ENCODE measurements at regions not wholly inside any gene's neighbourhood (a gene's known extent, or its start where the extent isn't known, plus 50 kb on each side); places are given as distances from the start of the nearest gene placed in this dataset.

GRCh38 chr6:167647737-167648470 is 178.8 kb upstream of the AFDN start:
- 92 to 96% methylated on average over 13 of the region's 13 CpGs for WGBS, 2 donors
- FAIRE-seq (no peak), DNase-seq (peak in 1 of 6 donors; percentile 29)

GRCh38 chr6:167648501-167649278 is 178.0 kb upstream of the AFDN start:
- Histone ChIP-seq H3K4me1 (no peaks in the 10 kb centered on the region), H3K4me3 (no peak overlapping the region), H3K27me3 (no peaks in the 10 kb centered on the region), H3K9me3 (no peaks in the 10 kb centered on the region), H3K27ac (no peak overlapping the region), H3K36me3 (no peaks in the 10 kb centered on the region)
- ATAC-seq (no peak), FAIRE-seq (no peak), DNase-seq (peak in 1 of 6 donors; percentile 17)
- intact Hi-C loops (cut with DNase I) = no loop called here
- 81 to 86% methylated on average over 13 of the region's 13 CpGs for WGBS, 2 donors
- no peak for TF ChIP-seq CTCF (IDR thresholded peaks at IDR 0.05)

More at GRCh38 chr6:167647737-167648470, 178.8 kb upstream of the AFDN start:
- intact Hi-C loops (cut with DNase I) = no loop called here
- ATAC-seq = no peak
- H3K4me1 ChIP-seq = no peaks in the 10 kb centered on the region
- H3K36me3 ChIP-seq = no peaks in the 10 kb centered on the region
- H3K9me3 ChIP-seq = no peaks in the 10 kb centered on the region
- no peak overlapping the region for H3K4me3 ChIP-seq
- no peaks in the 10 kb centered on the region for H3K27me3 ChIP-seq
- H3K27ac ChIP-seq = no peak overlapping the region
- no peak for TF ChIP-seq CTCF (IDR thresholded peaks at IDR 0.05)

- DNase-seq (peak in 1 of 6 donors; percentile 23), ATAC-seq (no peak)
- no peak for TF ChIP-seq CTCF (IDR thresholded peaks at IDR 0.05)
Measured at GRCh38 chr6:167649476-167649875, 177.2 kb upstream of the AFDN start.

GRCh38 chr6:167650730-167651317 is 175.9 kb upstream of the AFDN start:
- no peak for FAIRE-seq
- ATAC-seq = no peak
- 54 to 57% methylated on average over 12 of the region's 12 CpGs for WGBS, 2 donors

More at GRCh38 chr6:167649476-167649875, 177.2 kb upstream of the AFDN start:
- Histone ChIP-seq H3K4me3 (no peak overlapping the region), H3K9me3 (no peaks in the 10 kb centered on the region), H3K27ac (no peak overlapping the region), H3K36me3 (no peaks in the 10 kb centered on the region), H3K27me3 (no peaks in the 10 kb centered on the region), H3K4me1 (no peaks in the 10 kb centered on the region)
- WGBS, 2 donors = 91 to 96% methylated on average over 8 of the region's 8 CpGs
- intact Hi-C loops (cut with DNase I) = no loop called here
- FAIRE-seq = no peak

More at GRCh38 chr6:167650730-167651317, 175.9 kb upstream of the AFDN start:
- no peaks in the 10 kb centered on the region for H3K9me3 ChIP-seq
- no peak overlapping the region for H3K4me3 ChIP-seq
- no peaks in the 10 kb centered on the region for H3K27me3 ChIP-seq
- TF ChIP-seq CTCF (IDR thresholded peaks at IDR 0.05) = no peak
- no peaks in the 10 kb centered on the region for H3K36me3 ChIP-seq
- no peaks in the 10 kb centered on the region for H3K4me1 ChIP-seq
- intact Hi-C loops (cut with DNase I) = no loop called here
- peak in 1 of 6 donors; percentile 7 for DNase-seq
- H3K27ac ChIP-seq = no peak overlapping the region
